CD4-positive, alpha-beta T cell treated with Interleukin-15 for 4 hours (primary cell): ENCODE measurements at regions not wholly inside any gene's neighbourhood (a gene's known extent, or its start where the extent isn't known, plus 50 kb on each side); places are given as distances from the start of the nearest gene placed in this dataset.

Experiments used
- DNase-seq: peaks from one replicate; pipeline ENCODE4 v3.0.0-alpha.2; 2020; ENCODE audit warnings: low spot score

DNA sequence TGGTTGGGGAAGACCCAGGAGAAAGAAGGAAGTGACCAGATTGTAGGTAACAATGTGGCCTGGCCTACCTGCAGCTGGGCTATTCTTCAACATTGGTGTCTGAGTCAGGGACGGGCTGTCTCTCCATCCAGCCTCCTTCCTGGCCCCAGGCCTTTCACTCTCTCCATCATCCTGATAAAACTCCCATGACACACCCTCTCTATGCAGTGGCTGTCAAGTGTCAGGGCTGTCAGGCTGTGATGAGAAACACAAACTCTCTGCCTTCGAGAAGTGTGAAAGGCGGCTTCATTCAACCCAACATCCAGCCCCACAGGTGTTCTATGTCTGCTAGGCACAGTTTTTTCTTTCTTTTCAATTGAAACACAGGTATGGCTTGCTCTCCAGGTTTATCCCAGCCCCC, 153.3 kb upstream of the VSTM2B start:
- DNase-seq: no peak

DNA sequence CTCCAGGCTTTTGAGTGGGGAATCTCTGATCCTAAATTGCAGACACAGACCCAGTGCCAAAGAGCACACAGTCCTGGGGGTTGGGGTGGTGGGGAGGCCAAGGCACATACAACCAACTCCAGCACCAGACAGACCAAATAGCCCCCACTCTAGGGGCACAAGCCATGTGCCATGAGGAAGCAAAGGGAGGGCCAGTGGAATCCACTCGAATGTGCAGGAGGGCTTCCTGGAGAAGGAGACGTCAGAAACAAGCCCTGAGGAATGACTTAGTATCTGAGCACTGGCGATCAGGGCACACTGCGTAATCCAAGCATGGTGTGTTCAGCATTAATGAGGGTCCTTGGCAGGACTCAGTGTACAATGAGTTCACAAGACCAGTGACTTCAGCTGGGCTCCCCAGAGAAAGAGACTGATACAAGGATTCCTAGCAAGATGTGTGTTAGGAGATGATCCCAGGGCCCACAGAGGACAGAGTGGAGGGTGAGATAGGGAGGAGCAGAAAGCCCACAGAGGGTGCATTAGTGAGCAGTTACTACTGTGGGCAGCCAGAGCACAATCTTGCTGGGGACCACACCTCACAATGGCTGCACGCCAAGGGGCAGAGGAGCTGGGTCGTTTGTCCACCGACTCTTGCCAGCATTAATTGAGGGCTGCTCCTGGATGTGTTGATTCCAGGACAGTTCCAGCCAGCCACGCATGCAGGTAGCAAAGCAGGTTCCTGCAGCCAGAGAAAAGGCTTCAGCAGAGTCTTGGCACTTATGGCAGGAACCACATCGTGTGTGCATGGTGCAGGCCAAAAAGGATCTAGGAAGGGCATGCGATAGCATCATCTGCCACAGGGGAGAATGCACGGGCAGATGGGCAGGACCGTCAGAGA, 152.6 kb upstream of the VSTM2B start:
- DNase-seq: no peak

DNA sequence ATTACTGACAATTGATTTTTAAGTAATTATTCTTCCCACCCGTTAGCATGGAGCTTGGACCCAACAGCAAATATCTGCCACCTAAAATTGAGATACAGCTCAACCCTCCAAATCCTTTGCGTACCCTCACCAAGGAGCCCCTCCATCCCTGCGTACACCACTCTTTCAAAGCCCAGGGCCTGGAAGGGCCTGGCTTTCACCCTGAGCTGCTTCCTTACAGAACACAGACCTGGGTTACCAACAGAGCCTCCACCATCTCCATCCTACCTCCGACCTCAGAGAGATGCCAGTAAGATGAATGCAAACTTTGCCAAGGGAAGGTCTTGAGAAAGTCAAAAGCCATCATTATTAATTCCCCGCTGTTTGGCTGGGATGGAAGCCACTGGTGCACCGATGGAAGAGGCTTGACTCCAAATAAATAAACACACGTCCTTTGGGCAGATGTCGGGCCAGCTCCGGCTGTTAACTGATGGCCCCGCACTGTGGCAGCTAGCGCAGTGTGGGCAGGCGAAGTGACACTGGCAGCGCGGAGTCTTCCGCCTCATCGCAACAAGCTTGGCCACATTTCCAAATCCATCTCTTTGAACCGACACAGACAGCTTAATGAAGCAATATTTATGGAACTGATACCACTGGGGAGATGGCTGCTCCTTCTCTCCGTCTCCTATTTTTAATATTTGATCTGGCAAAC, 150.2 kb upstream of the VSTM2B start:
- DNase-seq: no peak

DNA sequence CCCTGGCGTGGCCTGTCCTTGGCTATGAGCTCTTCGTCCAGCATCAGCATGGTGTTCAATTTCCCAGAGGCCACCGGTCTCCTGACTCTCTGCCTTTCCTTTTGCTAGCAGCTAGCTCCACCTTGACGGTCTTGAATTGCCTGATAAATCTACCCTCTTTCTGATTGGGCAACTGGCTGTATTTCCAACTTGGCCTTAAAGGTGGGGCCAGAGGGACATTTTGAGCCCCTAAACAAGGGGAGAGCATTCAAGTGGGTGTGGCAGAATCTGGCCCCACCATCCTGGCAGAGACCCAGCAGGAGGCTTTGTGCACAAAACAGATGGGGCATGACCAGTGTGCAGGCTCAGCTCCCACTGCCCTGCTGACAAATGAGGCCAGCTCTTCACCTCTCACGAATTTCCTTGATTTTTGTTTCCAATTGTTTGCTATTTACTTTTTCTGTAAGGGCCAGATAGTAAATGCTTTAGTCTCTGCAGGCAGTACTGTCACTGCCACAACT, 148.9 kb upstream of the VSTM2B start:
- DNase-seq: no peak

DNA sequence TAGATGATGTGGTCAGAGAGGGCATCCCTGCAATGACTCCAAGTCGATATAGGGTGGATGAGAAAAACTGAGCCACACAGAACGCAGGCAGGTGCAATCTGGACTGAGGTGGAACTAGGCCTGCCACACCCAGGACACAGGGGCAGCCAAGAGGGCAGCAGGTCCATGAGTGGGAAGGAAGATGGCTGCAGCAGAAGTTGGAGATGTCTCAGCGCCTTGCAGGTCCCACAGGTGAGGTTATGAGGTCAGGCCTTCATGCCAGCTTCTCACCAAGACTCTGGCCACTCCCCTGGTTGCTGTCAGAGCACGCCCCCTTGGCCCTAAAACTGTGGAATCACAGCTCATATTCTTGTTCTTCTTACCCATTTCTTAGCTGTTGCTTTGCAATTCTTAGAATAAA, 147.7 kb upstream of the VSTM2B start:
- DNase-seq: no peak

DNA sequence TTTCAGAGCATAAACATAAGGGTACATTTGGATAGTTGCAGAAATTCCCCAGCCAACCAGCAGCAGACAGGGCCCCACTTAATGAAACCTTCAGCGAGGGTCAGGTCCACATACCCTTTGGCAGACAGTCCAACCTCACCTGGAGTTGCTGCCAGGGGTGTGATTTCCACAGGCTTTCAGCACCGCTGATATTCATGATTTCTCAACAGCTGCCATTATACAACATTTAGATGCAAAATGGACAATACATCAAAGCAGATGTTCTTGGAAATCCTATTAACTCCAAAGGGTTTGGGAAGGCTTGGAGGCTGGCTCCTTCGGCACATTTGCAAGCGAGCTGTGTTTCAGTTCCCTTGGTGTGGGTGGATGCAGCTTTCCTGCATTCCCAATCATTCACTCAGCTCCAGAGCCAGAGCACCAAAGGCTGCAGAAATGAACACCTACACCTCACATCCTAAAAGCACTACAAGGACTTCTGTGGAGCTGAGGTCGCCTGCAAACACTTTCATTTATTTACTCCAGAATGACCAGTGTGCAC, 147.2 kb upstream of the VSTM2B start:
- DNase-seq: no peak

DNA sequence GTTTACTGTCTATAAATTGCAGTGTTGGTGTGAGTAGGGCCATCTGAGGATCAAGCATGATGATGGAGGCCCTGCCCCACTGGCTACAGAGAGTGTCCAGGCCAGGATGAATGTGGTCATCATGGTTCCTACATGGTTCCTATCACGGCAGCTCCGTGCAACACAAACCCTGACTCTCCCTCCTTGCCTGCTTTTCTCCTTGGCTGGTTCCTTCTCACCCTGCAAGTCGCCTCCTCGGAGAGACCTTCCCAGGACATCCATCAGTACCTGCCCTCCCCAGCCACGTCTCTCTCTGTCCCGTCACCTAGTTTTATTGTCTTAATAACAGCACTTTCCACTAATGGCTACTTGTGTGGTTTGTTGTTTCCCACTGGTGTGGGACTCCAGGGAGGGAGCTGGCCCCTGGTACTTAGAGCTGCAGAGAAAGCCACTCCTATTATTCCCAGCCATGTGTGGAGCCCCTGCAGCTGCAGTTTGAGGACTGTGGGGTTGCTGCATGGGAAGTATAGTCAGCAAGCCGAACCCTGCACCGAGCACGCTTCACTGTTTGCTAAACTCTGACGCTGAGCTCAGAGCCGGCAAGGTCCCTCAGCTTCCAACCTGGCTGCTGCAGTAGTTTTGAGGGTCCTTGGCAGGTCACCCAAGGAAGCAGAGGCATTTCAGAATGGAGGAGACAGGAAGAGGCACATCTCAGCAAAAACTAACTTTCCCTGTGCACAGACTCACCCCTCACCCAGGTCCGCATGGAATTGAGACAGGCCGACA, 146.4 kb upstream of the VSTM2B start:
- no peak for DNase-seq

DNA sequence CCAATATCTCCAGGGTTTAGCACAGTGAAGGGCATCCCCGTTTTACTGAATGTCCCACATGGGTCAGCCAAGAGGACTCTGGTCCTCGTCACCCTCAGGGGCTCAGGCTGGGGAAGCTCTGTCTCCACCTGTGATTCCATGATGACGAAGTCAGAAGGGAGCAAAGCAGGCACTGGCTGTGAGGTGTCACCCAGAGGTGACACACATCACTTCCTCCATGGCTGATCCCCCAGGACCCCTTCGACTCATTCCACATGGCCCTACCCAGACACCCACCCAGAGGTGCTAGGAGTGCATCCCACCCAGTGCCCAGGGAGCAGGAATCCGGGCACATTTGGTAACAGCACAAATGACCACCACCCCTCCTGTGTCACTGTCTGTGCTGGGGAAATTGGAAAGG, 145.2 kb upstream of the VSTM2B start:
- DNase-seq: no peak

DNA sequence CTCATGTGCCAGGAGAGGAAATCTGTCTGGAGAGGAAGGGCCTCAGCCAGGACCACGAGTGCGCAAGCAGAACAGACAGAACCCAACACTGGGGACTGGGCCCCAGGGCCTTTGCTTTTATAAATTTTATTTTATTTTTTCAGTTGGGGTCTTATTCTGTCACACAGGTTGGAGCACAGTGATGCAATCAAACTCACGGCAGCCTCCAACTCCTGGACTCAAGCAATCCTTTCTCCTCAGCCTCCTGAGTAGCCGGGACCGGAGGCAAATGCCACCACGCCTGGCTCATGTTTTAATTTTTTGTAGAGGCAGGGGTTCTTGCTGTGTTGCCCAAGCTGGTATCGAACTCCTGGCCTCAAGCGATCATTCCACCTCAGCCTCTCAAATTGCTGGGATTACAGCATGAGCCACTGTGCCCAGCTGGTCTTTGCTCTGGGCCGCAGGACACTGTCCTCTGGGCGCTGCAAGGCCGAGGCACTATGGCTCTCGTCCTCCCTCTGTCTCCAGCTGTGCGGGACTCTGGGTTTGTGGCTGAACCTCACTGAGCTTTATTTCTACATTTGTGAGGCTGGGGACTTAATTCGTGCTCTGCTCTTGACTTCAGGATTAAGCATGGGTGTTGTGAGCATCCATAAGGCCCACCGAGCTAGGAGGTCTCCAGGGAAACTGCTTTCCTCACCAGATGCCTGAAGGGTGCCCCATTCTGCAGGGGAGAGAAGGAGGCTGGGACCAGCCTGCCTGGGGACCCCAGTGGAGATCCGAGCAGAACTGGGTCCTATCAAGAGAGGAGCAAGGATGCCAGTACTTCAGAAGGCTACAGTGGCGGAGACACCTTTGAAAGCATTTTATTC, 144.2 kb upstream of the VSTM2B start:
- DNase-seq: no peak

DNA sequence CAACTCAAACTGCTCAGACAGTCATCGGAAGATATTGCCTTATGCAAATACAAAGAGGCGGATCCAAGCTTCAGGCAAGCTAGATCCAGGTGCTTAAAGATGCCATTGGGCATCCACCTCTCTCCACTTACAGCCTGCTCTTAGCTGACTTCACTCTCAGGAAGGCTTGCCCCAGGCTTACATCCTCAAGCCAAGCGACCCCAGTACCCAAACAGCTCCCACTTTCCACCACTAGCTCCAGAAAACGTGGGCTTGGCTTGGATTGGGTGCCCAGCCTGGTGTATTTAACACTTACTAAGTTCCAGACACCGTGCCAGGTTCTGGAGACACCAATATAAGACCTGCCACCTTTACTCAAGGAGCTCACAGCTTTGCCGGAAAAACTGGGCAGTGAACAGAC, 142.1 kb upstream of the VSTM2B start:
- DNase-seq: no peak

DNA sequence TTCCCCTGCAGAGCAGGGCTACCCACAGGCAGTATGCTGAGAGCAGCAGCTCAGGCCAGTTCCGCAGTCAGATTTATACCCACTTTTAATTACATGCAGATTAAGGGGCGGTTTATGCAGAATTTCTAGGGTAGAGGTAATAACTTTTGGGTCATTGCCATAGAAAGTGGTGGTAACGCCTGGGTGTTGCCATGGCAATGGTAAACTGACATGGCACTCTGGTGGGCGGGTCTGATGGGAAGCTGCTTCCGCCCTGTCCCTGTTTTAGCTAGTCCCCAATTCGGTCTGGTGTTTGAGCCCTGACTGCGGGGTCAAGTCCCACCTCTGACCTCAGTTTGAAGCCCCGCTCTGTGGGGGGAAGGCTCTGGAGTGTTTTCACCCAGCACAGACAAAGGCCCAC, 141.1 kb upstream of the VSTM2B start:
- DNase-seq: no peak

DNA sequence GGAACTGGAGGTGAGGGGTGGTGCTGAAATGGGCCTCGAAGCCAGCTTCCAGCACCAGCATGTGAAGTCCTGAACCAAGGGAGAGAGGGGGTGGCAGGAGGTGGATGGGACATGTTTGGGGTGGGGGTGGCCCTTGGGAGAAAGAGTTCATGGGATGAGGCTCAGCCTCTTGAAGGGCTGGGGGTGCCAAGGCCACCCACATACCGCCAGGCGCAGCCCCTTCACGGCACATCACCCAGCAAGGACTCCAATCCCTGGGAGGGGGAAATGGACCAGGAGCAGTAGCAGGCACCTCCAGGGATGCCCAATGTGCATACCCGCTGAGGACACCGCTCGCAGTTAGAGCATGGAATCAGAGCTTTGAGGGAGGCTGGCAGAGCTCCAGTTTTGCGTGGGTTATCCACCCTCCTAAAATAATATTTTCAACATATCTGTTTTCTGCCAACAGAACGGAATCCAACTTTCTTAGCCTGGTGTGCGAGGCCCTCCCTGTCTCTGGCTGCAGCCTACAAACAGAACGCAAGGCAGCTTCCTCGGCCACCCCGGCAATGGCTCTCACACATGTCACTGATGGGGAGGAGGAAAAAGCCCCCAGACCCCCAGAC, 140.5 kb upstream of the VSTM2B start:
- DNase-seq: no peak

DNA sequence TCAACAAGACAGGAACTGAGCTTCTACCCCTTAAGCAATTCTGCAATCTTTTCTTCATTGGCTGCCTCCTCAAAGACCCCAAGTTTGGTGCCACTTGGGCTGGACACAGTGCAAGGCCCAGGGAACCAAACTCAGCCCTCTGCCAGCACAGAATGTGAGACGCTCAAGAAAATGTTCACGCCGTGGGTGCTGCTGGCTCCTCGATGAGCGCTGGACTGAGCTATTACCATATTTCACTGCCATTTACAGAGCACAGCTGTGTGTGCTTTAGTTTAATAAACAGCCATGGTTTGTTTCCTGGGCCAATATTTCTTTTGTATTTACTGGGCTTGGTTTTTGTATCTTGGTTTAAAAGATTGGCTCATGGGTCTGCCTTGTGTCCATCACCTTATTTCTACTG, 138.8 kb upstream of the VSTM2B start:
- DNase-seq: no peak

DNA sequence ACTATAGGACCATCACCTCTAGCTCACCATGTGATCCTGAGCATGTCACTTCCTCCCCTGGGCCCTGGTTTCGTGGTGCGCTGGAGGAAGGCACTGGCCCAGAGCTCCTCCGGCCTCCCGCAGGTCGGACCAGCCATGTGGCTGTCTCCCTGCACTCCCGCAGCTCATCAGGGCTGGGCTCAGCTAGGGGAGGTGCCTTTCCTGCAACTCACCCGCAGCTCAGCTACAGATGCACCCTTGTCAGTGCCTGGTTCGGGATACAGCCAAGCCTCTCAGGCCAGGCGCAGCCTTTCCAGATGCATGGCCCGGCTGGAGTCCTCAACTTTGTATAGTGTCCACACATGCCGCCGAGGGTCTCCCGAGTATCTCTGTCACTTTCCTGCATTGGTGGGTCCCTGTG, 138.2 kb upstream of the VSTM2B start:
- no peak for DNase-seq

DNA sequence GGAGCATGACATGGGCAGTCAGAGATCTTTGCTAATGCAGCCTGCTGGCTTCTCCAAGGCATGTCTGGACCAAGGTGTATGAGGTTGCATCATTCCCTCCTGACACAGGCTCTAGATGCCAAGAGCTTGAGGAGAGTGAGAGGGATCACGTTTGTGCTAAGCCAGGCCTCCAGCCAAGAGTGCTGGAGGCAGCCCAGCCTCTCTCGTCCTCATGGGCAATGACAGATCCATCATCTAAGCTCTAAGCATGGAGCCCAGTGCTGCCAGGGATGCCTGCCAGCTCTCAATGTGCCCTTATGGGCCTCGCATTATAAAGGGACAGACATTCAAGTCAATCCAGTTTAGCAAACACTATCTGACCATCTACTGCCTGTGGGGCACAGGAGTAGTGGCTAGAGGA, 136.3 kb upstream of the VSTM2B start:
- no peak for DNase-seq

DNA sequence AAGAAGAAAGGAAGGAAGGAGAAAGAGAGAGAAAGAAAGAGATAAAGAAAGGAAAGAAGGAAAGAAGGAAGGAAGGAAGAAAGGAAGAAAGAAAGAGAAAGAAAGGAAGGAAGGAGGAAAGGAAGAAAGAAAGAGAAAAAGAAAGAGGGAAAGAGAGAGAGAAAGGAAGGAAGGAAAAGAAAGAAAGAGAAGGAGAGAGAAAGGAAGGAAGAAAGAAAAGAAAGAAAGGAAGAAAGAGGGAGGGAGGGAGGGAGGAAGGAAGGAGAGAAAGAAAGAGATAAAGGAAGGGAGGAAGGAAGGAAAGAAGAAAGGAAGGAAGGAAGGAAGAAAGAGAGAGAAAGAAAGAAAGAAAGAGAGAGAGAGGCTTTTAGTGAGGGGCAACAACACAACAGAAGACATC, 135.1 kb upstream of the VSTM2B start:
- DNase-seq: no peak

DNA sequence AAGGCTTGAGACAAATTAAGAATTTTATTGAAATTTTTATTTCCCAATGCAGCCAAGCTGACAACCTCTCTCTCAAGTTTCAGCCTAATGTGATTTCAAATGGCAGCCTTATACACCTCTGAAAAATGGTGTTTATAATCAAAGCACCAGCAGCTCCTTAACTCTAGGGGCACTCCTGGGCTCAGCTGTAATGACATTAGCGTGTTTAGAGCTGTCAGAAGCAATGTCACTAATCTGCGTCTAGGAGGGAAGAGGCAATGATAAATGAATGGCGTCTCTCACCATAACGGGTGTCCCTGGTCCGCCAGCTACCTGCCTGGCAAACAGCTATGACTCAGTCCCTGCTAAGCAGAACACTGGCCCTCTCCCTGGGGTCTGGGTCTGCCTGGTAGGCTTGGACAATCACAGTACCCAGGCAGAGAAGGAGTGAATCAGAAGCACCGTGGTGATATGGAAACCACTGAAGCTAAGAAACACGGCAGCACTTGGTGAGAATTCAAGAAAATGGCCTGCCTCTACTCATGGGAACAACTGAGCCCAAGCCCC, 131.8 kb upstream of the VSTM2B start:
- no peak for DNase-seq

DNA sequence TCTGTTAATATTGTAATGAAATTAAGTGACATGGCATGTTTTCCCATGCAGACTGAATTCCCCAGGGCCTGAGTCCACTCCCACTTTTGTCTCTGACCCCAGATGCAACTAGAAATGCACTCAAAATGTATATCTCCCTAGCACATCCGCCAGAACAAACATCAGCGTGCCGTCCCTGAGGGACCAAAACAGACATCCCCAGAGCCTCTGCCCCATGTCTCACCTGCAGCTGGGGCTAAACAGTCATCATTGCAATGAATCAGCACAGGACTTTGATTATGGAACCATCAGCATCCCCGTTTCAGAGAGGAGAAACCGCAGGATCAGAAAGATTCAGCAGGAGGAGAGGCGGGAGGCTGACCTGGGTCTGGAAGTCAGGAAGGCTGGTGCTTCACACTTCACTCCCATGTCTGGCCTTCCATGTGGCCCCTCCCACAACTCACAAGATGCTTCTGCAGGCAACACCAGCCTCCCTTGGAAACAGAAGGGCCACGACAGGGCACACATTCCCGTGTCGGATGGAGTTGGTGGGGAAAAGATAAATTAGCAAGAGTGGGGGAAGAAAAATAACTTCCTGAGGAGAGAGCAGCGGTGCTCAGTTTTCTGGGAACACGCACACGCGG, 130.6 kb upstream of the VSTM2B start:
- DNase-seq: no peak

DNA sequence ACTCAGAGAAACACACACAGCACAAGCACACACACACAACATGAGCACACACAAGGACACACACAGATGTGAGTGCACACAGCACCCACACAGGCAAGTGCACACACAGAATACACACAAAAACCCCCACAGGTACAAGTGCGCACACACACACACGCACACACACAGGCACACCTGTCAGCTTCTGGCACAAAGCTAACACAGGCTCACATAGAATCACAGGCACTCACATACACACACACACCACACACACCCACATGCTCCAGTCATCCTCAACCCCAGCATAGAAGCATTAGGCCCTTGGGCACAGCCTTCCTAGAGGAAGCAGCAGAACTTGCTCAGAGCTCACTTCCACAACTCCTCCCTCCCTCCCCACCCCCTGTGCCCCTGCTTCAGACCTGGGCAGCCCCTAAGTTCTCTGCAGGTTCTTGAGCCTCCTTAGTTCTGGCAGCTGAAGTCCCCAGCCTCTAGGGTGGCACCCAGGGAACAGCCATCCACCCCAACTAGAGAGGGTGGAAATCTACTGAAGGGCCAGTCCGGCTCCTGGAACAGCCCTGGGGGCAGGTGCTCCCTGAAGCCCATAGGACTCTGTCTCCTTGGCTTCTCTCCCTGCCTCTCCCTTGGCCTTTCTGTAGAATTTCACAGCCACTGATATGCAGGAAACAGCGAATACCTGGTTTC, 129.9 kb upstream of the VSTM2B start:
- DNase-seq: no peak

DNA sequence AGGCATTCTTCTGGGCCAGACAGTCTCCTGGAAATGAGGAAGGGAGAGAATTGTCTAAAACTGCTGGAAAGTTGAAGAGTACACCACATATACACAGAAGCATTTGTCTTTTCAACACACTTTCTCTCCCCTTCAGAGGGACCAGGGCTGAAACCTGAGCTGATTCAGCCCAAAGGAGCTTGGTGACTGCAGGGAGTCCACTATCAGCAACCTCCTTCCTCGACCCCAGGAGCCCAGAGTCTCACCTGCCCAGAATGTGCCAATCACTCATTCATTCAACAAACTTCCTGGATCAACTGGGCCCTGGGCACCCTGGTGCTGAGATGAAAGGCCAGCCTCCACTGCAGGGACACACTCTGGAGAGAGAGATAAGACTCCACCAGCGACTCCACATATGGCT, 128.9 kb upstream of the VSTM2B start:
- no peak for DNase-seq
